GM21423 (cell line): ENCODE measurements at regions not wholly inside any gene's neighbourhood (a gene's known extent, or its start where the extent isn't known, plus 50 kb on each side); places are given as distances from the start of the nearest gene placed in this dataset.

Experiments
- ATAC-seq: cut with Tn5 transposase; IDR thresholded peaks from one replicate; pipeline ENCODE4 v1.9.1; 2021; ENCODE audit warnings: mild to moderate bottlenecking, moderate library complexity; ENCODE audit not compliant: unreplicated experiment

DNA sequence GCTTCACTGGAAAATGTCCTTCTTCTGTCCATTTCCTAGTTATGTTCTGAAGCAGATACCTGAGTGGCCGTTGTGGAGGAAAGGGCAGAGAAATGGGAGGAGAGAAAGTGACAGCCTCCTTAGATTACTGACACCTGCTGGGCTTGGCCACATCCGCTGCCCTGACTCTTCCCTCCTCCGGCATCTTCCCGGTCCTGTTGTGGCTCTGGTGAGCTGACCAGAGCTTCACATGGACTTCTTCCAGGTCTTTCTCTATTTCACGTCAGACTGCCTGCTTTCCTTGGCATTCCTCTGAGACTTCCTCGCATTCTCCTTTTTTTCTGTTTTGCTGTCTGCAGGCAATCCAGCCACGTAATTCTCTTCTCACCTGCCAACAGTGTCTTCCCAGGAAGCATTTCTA lies 138.7 kb upstream of the E2F8 start:
- no peak for ATAC-seq

DNA sequence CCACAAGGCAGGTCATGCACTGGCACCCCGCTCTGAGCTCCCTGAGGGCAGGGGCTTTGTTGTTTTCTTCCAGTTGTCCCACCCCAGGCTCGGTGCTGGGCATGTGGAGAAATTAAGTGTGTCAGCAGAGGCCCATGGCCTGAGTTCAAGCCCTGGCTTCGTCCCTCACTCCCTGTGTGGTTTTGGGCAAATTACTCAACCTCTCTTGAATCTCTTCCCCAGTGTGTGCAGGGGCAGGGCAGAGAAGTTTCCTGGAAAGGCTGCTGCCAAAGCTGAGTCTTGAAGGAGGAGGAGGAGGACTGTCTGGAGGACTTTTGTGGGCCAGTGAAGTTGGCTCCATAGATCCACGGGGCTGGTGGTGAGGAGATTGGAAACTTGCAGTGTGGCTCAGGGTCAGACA lies 138.1 kb upstream of the E2F8 start:
- no peak for ATAC-seq

DNA sequence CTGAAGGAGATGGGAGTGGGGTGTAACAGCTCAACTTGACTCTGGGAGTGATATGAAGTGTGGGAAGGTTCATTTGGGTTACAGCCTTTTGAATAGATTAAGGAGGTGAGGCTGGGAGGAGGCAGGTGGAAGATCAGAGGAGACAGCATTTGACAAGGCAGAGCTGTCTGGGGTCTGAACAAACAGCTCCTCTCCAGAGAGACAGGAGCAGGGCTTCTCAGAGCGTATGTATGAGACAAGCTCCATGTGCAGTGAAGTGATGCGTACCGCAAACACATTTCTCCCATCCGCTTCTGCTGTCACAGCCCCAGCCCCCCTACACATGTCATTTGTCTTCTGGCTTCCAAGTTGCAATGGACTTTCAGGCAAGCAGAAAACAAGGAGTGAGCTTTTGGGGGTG lies 137.1 kb upstream of the E2F8 start:
- ATAC-seq: no peak

DNA sequence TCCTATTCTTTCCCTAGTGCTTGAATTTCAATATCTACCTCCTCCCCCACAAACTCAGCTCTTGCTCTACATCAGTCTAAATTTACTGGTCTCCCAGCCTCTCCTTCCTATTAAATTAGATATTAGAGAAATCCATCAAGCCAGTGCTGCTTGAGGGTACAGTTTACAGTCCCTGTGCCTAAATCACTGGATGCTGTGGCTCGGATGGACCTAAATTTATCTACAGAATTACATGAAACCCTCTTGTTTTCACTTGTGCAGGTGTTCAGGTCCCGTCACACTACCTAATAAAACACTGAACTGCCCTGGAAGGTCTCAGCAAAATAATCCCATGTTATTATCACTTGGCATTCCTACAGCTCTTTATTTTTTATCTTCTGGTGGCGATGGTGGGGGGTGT lies 134.7 kb upstream of the E2F8 start:
- no peak for ATAC-seq

- no peak for ATAC-seq
Measured at GRCh38 chr11:19374151-19374569, 133.4 kb upstream of the E2F8 start.

GRCh38 chr11:19372381-19372780 lies 131.6 kb upstream of the E2F8 start:
- no peak for ATAC-seq

- ATAC-seq: no peak
Measured at GRCh38 chr11:19370100-19370861, 129.5 kb upstream of the E2F8 start.

DNA sequence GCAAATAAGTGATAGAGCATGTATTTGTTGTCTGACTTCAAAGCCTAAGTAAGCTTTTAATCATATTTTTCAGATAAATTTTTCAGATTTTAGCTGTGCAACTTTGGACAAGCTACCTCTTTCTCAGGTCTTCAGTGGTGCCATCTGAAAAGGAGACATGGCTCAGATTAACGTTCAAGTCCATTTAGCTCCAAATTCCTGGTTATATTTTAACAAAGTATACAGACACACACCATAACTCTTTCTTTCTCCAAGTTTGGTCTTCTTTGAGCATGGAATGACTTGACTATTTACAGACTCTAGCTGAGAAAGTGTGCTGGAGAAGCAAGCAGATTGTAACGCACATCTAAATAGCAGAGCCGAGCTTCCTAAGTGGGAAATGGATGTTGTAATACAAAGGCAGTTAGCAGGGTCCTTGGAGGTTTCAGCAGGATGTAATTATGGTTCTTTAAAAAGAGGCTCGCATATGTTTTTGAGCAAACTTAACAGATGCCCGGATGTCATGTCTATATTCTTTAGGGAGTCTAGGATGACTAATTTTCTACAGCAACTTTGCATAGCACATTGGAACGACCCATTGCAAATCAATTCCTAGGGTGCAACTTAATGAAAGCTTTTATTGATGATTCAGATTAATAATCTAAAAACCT lies 128.1 kb upstream of the E2F8 start:
- ATAC-seq: no peak

DNA sequence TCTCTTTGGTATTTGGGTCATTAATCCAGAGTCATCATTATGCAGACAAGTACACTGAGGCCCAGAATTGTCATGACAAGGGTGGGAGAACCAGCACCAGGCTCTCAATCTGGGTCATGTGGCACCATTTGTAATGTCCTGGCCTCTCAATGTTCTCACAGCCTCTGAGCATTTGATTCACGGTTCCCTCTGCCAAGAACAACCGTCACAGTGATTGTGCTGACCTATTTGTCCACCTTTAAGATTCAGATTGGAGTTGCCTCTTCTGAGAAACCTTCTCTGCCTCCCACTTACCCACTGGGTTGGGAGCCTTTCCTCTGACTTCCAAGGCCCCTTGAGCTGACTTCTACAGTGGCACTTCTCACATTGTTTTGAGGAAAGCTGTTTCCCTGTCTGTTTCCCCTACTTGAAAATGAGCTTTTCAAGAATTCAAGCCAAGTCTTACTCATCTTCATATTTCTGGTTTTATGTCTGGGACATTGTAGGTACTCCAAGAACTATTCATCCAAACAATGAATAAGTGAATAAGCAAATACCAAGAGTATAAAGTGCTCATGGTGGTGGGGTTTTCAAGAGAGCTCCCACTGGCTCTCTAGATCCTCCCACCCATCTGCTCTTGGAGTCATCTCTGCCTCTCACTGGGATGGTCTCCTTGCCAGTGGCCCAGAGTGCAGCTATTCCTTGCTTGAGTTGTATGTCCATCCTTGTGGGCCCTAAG lies 126.4 kb upstream of the E2F8 start:
- ATAC-seq: no peak

GRCh38 chr11:19365743-19366410 lies 125.1 kb upstream of the E2F8 start:
- no peak for ATAC-seq

- ATAC-seq: no peak
Measured at GRCh38 chr11:19359221-19360000, 118.7 kb upstream of the E2F8 start.

GRCh38 chr11:19357943-19358342 lies 117.2 kb upstream of the E2F8 start:
- ATAC-seq: no peak

DNA sequence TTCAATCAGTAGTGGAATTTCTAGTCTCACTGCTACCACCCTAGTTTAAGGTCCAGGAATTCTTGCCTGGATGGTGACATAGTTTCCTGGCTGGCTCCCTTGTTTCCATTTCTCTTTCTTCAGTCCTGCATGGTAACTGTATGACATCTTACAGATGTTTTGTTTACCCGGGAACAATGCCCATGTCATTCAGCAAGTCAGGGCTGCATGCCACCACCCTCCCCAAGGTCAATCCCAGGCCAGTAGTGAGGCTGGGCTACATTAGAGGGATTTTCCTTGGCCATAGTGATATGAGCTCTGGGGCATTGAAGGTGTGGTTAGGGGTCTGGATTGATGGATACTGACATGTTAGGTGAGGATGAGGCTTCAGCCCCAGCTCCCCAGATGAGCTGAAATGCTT lies 114.9 kb upstream of the E2F8 start:
- ATAC-seq: no peak

GRCh38 chr11:19353287-19353850 lies 112.6 kb upstream of the E2F8 start:
- no peak for ATAC-seq

DNA sequence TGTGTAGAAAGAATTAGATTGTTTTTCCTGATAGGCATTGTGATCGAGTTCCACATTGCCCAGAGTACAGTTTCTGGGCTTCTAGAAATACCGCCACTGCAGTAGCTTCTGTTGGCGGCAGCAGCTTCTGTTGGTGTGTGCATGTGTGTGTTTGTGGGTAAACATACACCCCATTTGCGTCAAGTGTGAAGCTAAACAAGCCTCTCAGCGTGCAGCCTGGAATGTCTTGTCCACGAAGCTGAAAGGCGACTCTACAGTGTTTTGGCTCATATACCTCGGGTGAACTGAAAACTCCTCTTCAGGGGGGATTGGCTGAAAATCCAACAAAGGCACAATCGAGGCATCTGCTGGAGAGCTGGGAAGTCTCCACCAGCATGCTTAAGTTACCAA lies 112.0 kb upstream of the E2F8 start:
- no peak for ATAC-seq

- no peak for ATAC-seq
Measured at GRCh38 chr11:19352072-19352770, 111.5 kb upstream of the E2F8 start.

- no peak for ATAC-seq
Measured at GRCh38 chr11:19351426-19351825, 110.7 kb upstream of the E2F8 start.

DNA sequence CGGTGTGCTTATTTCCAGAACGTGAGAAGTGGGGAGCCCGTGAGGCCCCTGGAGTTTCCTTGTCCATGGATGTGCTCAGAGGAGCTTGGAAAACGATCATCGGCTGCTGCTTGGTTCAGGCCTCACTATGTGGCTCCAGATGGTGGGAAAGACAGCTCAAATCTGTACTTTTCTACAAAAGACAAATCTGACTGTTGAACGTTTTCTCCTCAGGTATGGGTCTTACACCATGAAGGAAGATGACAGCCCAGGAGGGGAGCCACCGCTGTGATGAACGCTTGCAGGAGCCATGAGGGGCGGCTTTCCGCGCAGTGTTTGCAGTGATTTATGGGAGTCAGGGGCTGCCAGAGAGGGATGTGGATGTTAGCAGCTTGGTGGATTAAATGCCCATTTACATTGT lies 109.4 kb upstream of the E2F8 start:
- ATAC-seq: no peak

GRCh38 chr11:19349340-19350025 lies 108.7 kb upstream of the E2F8 start:
- ATAC-seq: no peak
